ENCODE measurements at regions not wholly inside any gene's neighbourhood (a gene's known extent, or its start where the extent isn't known, plus 50 kb on each side); places are given as distances from the start of the nearest gene placed in this dataset.

- no peak overlapping the region for H2BK12ac ChIP-seq (ENCODE audit: low read length in 2 of 2)
- H2AFZ ChIP-seq (ENCODE audit: low read depth, low read length): no peak overlapping the region
- no peak for DNase-seq
- no peaks in the 10 kb centered on the region for H3K4me1 ChIP-seq (ENCODE audit: control insufficient read depth, insufficient read depth, low read depth, low read length)
- H3K4ac ChIP-seq (ENCODE audit: low read depth in 1 of 2, low read length in 2 of 2): no peak overlapping the region
- no peak overlapping the region for H3K4me2 ChIP-seq (ENCODE audit: low read length, poor library complexity, severe bottlenecking)
- H3K23ac ChIP-seq (ENCODE audit: low read length in 2 of 2): no peak overlapping the region
- H2BK120ac ChIP-seq (ENCODE audit: low read depth, low read length): no peak overlapping the region
- peaks cover 0 to 14% of the 10 kb centered on the region in 2 experiments for H3K27me3 ChIP-seq (ENCODE audit: control insufficient read depth in 1 of 2, insufficient read depth in 1 of 2, low read length in 2 of 2)
- H3K27ac ChIP-seq (ENCODE audit: low read length, poor library complexity, severe bottlenecking): no peak overlapping the region
- no peak overlapping the region for H2BK15ac ChIP-seq (ENCODE audit: low read depth, poor library complexity, severe bottlenecking)
- H3K4me3 ChIP-seq (ENCODE audit: insufficient read depth in 1 of 2, low read depth in 1 of 2, low read length in 2 of 2): no peak overlapping the region
- H4K8ac ChIP-seq (ENCODE audit: low read length): no peak overlapping the region
- H2AK5ac ChIP-seq (ENCODE audit: low read length, severe bottlenecking): no peak overlapping the region
- H3K36me3 ChIP-seq (ENCODE audit: control insufficient read depth in 1 of 2, insufficient read depth in 2 of 2, low read depth in 1 of 2, low read length in 2 of 2): no peaks in the 10 kb centered on the region
- H3K14ac ChIP-seq (ENCODE audit: low read length in 2 of 2): no peak overlapping the region
- H3K9me3 ChIP-seq (ENCODE audit: control insufficient read depth, low read length): no peaks in the 10 kb centered on the region
- H3K79me1 ChIP-seq (replicated peaks; ENCODE audit: low read length, poor library complexity, severe bottlenecking): no peaks in the 10 kb centered on the region
- H3K9ac ChIP-seq (ENCODE audit: low read length): no peak overlapping the region
- WGBS: 100% methylated on average over 1 of the region's 3 CpGs
- H2BK5ac ChIP-seq (ENCODE audit: low read depth, low read length, poor library complexity, severe bottlenecking): no peak overlapping the region
- H3K18ac ChIP-seq (ENCODE audit: low read depth in 1 of 2, low read length in 2 of 2): no peak overlapping the region
- no peak overlapping the region for H4K91ac ChIP-seq (ENCODE audit: low read length)
Measured at GRCh38 chr18:55147791-55148190, 188.5 kb upstream of the CCDC68 start.

- Histone ChIP-seq H3K27me3 (ENCODE audit: control insufficient read depth in 1 of 2, insufficient read depth in 1 of 2, low read length in 2 of 2) (peaks cover 0 to 26% of the 10 kb centered on the region in 2 experiments), H3K27ac (ENCODE audit: low read length, poor library complexity, severe bottlenecking) (no peak overlapping the region), H3K18ac (ENCODE audit: low read depth in 1 of 2, low read length in 2 of 2) (no peak overlapping the region), H3K79me1 (replicated peaks; ENCODE audit: low read length, poor library complexity, severe bottlenecking) (no peaks in the 10 kb centered on the region), H3K4me3 (ENCODE audit: insufficient read depth in 1 of 2, low read depth in 1 of 2, low read length in 2 of 2) (no peak overlapping the region), H2BK120ac (ENCODE audit: low read depth, low read length) (no peak overlapping the region), H3K9ac (ENCODE audit: low read length) (no peak overlapping the region), H3K36me3 (ENCODE audit: control insufficient read depth in 1 of 2, insufficient read depth in 2 of 2, low read depth in 1 of 2, low read length in 2 of 2) (no peaks in the 10 kb centered on the region), H2BK12ac (ENCODE audit: low read length in 2 of 2) (no peak overlapping the region), H4K91ac (ENCODE audit: low read length) (no peak overlapping the region), H2AFZ (ENCODE audit: low read depth, low read length) (no peak overlapping the region), H3K23ac (ENCODE audit: low read length in 2 of 2) (no peak overlapping the region), H3K4ac (ENCODE audit: low read depth in 1 of 2, low read length in 2 of 2) (no peak overlapping the region), H3K14ac (ENCODE audit: low read length in 2 of 2) (no peak overlapping the region), H3K4me1 (ENCODE audit: control insufficient read depth, insufficient read depth, low read depth, low read length) (peaks cover 1% of the 10 kb centered on the region), H2BK15ac (ENCODE audit: low read depth, poor library complexity, severe bottlenecking) (no peak overlapping the region), H2AK5ac (ENCODE audit: low read length, severe bottlenecking) (no peak overlapping the region), H4K8ac (ENCODE audit: low read length) (no peak overlapping the region), H3K4me2 (ENCODE audit: low read length, poor library complexity, severe bottlenecking) (no peak overlapping the region), H3K9me3 (ENCODE audit: control insufficient read depth, low read length) (no peaks in the 10 kb centered on the region), H2BK5ac (ENCODE audit: low read depth, low read length, poor library complexity, severe bottlenecking) (no peak overlapping the region)
- no peak for DNase-seq
- 72% methylated on average over 2 of the region's 2 CpGs for WGBS
Measured at GRCh38 chr18:55144193-55144930, 185.1 kb upstream of the CCDC68 start.

- no peak overlapping the region for H3K4me3 ChIP-seq (ENCODE audit: insufficient read depth in 1 of 2, low read depth in 1 of 2, low read length in 2 of 2)
- H3K14ac ChIP-seq (ENCODE audit: low read length in 2 of 2): no peak overlapping the region
- peak overlapping the region; percentile 4 for H2AK5ac ChIP-seq (ENCODE audit: low read length, severe bottlenecking)
- H3K36me3 ChIP-seq (ENCODE audit: control insufficient read depth in 1 of 2, insufficient read depth in 2 of 2, low read depth in 1 of 2, low read length in 2 of 2): no peaks in the 10 kb centered on the region
- no peak overlapping the region for H3K4me2 ChIP-seq (ENCODE audit: low read length, poor library complexity, severe bottlenecking)
- H3K79me1 ChIP-seq (replicated peaks; ENCODE audit: low read length, poor library complexity, severe bottlenecking): no peaks in the 10 kb centered on the region
- no peak overlapping the region for H4K8ac ChIP-seq (ENCODE audit: low read length)
- WGBS: 85% methylated on average over 6 of the region's 6 CpGs
- no peak overlapping the region for H3K9ac ChIP-seq (ENCODE audit: low read length)
- H2BK15ac ChIP-seq (ENCODE audit: low read depth, poor library complexity, severe bottlenecking): no peak overlapping the region
- no peak overlapping the region for H4K91ac ChIP-seq (ENCODE audit: low read length)
- H2BK12ac ChIP-seq (ENCODE audit: low read length in 2 of 2): no peak overlapping the region
- H2BK120ac ChIP-seq (ENCODE audit: low read depth, low read length): no peak overlapping the region
- no peak overlapping the region for H2AFZ ChIP-seq (ENCODE audit: low read depth, low read length)
- H3K9me3 ChIP-seq (ENCODE audit: control insufficient read depth, low read length): no peaks in the 10 kb centered on the region
- no peak overlapping the region for H3K27ac ChIP-seq (ENCODE audit: low read length, poor library complexity, severe bottlenecking)
- peaks cover 1% of the 10 kb centered on the region for H3K4me1 ChIP-seq (ENCODE audit: control insufficient read depth, insufficient read depth, low read depth, low read length)
- no peak overlapping the region for H2BK5ac ChIP-seq (ENCODE audit: low read depth, low read length, poor library complexity, severe bottlenecking)
- no peak for DNase-seq
- H3K18ac ChIP-seq (ENCODE audit: low read depth in 1 of 2, low read length in 2 of 2): no peak overlapping the region
- H3K27me3 ChIP-seq (ENCODE audit: control insufficient read depth in 1 of 2, insufficient read depth in 1 of 2, low read length in 2 of 2): peaks cover 0 to 25% of the 10 kb centered on the region in 2 experiments
- H3K4ac ChIP-seq (ENCODE audit: low read depth in 1 of 2, low read length in 2 of 2): no peak overlapping the region
- no peak overlapping the region for H3K23ac ChIP-seq (ENCODE audit: low read length in 2 of 2)
Measured at GRCh38 chr18:55142410-55142809, 183.1 kb upstream of the CCDC68 start.

GRCh38 chr18:55141318-55141717 is 182.1 kb upstream of the CCDC68 start:
- H3K27me3 ChIP-seq (ENCODE audit: control insufficient read depth in 1 of 2, insufficient read depth in 1 of 2, low read length in 2 of 2): peaks cover 0 to 25% of the 10 kb centered on the region in 2 experiments
- H3K27ac ChIP-seq (ENCODE audit: low read length, poor library complexity, severe bottlenecking): peak overlapping the region; percentile 10
- WGBS: 82% methylated on average over 4 of the region's 4 CpGs
- no peak overlapping the region for H3K4ac ChIP-seq (ENCODE audit: low read depth in 1 of 2, low read length in 2 of 2)
- no peak for DNase-seq
- no peak overlapping the region for H3K4me3 ChIP-seq (ENCODE audit: insufficient read depth in 1 of 2, low read depth in 1 of 2, low read length in 2 of 2)
- H2BK5ac ChIP-seq (ENCODE audit: low read depth, low read length, poor library complexity, severe bottlenecking): no peak overlapping the region
- no peak overlapping the region for H4K8ac ChIP-seq (ENCODE audit: low read length)
- H3K36me3 ChIP-seq (ENCODE audit: control insufficient read depth in 1 of 2, insufficient read depth in 2 of 2, low read depth in 1 of 2, low read length in 2 of 2): no peaks in the 10 kb centered on the region
- H3K9ac ChIP-seq (ENCODE audit: low read length): no peak overlapping the region
- H4K91ac ChIP-seq (ENCODE audit: low read length): no peak overlapping the region
- H3K4me2 ChIP-seq (ENCODE audit: low read length, poor library complexity, severe bottlenecking): no peak overlapping the region
- no peak overlapping the region for H2BK12ac ChIP-seq (ENCODE audit: low read length in 2 of 2)
- H3K14ac ChIP-seq (ENCODE audit: low read length in 2 of 2): no peak overlapping the region
- no peak overlapping the region for H2BK15ac ChIP-seq (ENCODE audit: low read depth, poor library complexity, severe bottlenecking)
- H2AFZ ChIP-seq (ENCODE audit: low read depth, low read length): no peak overlapping the region
- H3K79me1 ChIP-seq (replicated peaks; ENCODE audit: low read length, poor library complexity, severe bottlenecking): no peaks in the 10 kb centered on the region
- H2BK120ac ChIP-seq (ENCODE audit: low read depth, low read length): no peak overlapping the region
- no peaks in the 10 kb centered on the region for H3K9me3 ChIP-seq (ENCODE audit: control insufficient read depth, low read length)
- no peak overlapping the region for H3K18ac ChIP-seq (ENCODE audit: low read depth in 1 of 2, low read length in 2 of 2)
- no peak overlapping the region for H3K23ac ChIP-seq (ENCODE audit: low read length in 2 of 2)
- H3K4me1 ChIP-seq (ENCODE audit: control insufficient read depth, insufficient read depth, low read depth, low read length): peaks cover 1% of the 10 kb centered on the region
- no peak overlapping the region for H2AK5ac ChIP-seq (ENCODE audit: low read length, severe bottlenecking)

All from mesenchymal stem cell (in vitro differentiated cells and primary cell).